Smooth muscle cell (in vitro differentiated cells): ENCODE measurements at regions not wholly inside any gene's neighbourhood (a gene's known extent, or its start where the extent isn't known, plus 50 kb on each side); places are given as distances from the start of the nearest gene placed in this dataset.

ENCODE experiments used
- DNase-seq: peaks from one replicate; lab custom pipeline; 2025; ENCODE audit not compliant: unreplicated experiment; lab: John Stamatoyannopoulos, UW
- H2AFZ ChIP-seq: fragments of 200-600 bp; sonication (generic); 2 replicates; pipeline ENCODE4 v1.6.0; 2016; ENCODE audit warnings: antibody characterized with exemption, low read depth, mild to moderate bottlenecking
- H3F3A ChIP-seq: fragments of 200-600 bp; sonication (generic); 2 replicates; pipeline ENCODE4 v1.6.0; 2017; ENCODE audit warnings: antibody characterized with exemption, low read depth
- H3K27ac ChIP-seq: fragments of 200-600 bp; sonication (generic); 2 replicates; pipeline ENCODE4 v1.5.1; 2016; ENCODE audit warnings: low read depth, mild to moderate bottlenecking
- H3K27me3 ChIP-seq: fragments of 200-600 bp; sonication (generic); 2 replicates; pipeline ENCODE4 v1.6.1; 2016; ENCODE audit warnings: low read depth, mild to moderate bottlenecking
- H3K36me3 ChIP-seq: fragments of 200-600 bp; sonication (generic); 2 replicates; pipeline ENCODE4 v1.5.1; 2016; ENCODE audit warnings: low read depth
- H3K4me1 ChIP-seq: fragments of 200-600 bp; sonication (generic); 2 replicates; pipeline ENCODE4 v1.5.1; 2016; ENCODE audit warnings: low read depth
- H3K4me2 ChIP-seq: fragments of 200-600 bp; sonication (generic); 2 replicates; pipeline ENCODE4 v1.6.0; 2016; ENCODE audit warnings: mild to moderate bottlenecking
- H3K4me3 ChIP-seq: fragments of 200-600 bp; sonication (generic); 2 replicates; pipeline ENCODE4 v1.5.1; 2016; ENCODE audit warnings: mild to moderate bottlenecking
- H3K79me2 ChIP-seq: fragments of 200-600 bp; sonication (generic); 2 replicates; pipeline ENCODE4 v1.6.0; 2016; ENCODE audit warnings: low read depth, mild to moderate bottlenecking
- H3K9ac ChIP-seq: fragments of 200-600 bp; sonication (generic); 2 replicates; pipeline ENCODE4 v1.6.0; 2016; ENCODE audit warnings: low read depth
- H3K9me3 ChIP-seq: fragments of 200-600 bp; sonication (generic); replicated peaks from 2 replicates; pipeline ENCODE4 v1.5.1; 2016; ENCODE audit warnings: low read depth
- H4K20me1 ChIP-seq: fragments of 200-600 bp; sonication (generic); 2 replicates; pipeline ENCODE4 v1.6.0; 2016; ENCODE audit warnings: low read depth
- WGBS: methylation state at CpG from one replicate; pipeline ENCODE4 v1.1.7; 2016; ENCODE audit warnings: low lambda C conversion rate; 5-methylcytosine and 5-hydroxymethylcytosine counted together
- TF ChIP-seq, protein P1 (sequence below): fragments of 200-600 bp; sonication (generic); IDR thresholded peaks from 2 replicates; pipeline ENCODE4 v1.5.1; 2017; ENCODE audit warnings: borderline replicate concordance, mild to moderate bottlenecking, antibody characterized with exemption; ENCODE audit not compliant: insufficient read depth, poor library complexity, severe bottlenecking

DNA sequence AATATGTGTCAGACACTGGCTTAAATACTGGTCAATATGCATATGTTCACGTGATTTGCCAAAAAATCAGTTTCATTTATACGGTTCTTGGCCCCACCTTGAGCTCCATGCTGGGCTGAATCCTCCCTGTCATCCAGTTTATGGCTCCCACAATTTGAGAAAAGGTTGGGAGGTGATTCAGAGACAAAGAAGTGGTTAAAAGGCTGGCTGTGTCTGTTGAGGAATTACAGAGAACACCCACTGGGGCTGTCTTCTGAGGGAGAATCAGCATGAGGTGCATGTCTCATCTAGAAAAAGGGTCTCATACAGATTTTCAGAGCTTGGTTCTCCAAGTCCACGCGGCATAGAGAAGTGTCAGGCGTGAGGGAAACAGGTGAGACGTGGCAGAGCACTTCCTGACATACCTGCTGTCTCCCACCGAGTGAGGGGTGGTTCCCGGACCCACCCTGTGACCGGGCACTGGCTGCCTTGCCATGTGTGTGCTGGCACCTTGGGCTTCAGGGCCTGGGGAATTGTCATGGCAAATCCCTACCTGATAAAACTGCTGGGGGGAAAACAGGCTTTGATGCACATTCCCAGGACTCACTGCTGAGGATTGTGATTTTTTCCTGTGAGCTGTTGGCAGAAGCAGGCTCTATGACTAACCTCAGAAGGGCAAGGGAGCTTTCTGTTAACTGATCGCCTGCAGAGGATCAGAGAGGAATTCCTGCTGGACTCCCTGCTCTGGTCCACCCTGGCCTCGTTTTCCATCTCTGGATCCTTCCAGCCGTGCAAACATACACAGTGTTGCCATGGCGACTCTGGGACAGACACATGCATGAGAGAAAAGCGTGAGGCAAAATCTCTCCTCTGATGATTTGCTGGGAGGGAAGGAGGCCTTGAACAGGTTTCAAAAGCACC is 223.6 kb downstream of the ADAMTS15 start:
- WGBS = 55% methylated on average over 14 of the region's 14 CpGs
- H3K9ac ChIP-seq = peak overlapping the region; percentile 61

DNA sequence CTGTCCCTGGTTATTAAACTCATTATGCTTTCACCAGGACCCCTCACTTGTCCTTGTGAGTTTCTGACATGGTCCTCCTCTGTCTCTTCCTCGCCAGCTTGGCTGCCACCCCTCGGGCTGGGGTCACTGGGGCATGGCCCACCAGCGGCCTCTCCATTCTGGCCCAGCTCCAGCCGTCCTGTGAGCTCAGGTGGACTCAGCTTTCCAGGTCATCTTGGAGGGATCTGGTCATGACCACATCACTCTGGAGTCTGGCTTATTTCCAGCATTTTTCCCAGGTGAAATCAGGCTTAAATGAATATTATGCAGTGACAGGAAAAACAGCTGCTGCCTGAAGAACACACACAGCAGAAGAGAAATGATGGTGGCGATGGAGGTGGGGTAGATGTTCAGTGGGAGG is 224.5 kb downstream of the ADAMTS15 start:
- Histone ChIP-seq H3K36me3 (no peaks in the 10 kb centered on the region), H3K79me2 (no peaks in the 10 kb centered on the region), H3K27ac (peak overlapping the region; percentile 45), H3K9me3 (no peaks in the 10 kb centered on the region), H3K4me2 (no peak overlapping the region), H3K9ac (peak overlapping the region; percentile 16), H3K4me1 (peaks cover 14% of the 10 kb centered on the region), H3F3A (no peaks in the 10 kb centered on the region), H2AFZ (no peak overlapping the region), H4K20me1 (no peaks in the 10 kb centered on the region), H3K4me3 (no peak overlapping the region), H3K27me3 (no peaks in the 10 kb centered on the region)
- no peak for DNase-seq
- 90% methylated on average over 5 of the region's 5 CpGs for WGBS
- TF ChIP-seq, protein P1, sequence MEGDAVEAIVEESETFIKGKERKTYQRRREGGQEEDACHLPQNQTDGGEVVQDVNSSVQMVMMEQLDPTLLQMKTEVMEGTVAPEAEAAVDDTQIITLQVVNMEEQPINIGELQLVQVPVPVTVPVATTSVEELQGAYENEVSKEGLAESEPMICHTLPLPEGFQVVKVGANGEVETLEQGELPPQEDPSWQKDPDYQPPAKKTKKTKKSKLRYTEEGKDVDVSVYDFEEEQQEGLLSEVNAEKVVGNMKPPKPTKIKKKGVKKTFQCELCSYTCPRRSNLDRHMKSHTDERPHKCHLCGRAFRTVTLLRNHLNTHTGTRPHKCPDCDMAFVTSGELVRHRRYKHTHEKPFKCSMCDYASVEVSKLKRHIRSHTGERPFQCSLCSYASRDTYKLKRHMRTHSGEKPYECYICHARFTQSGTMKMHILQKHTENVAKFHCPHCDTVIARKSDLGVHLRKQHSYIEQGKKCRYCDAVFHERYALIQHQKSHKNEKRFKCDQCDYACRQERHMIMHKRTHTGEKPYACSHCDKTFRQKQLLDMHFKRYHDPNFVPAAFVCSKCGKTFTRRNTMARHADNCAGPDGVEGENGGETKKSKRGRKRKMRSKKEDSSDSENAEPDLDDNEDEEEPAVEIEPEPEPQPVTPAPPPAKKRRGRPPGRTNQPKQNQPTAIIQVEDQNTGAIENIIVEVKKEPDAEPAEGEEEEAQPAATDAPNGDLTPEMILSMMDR = no peak

More for the DNA sequence above, 223.6 kb downstream of the ADAMTS15 start:
- H3F3A ChIP-seq = no peaks in the 10 kb centered on the region
- TF ChIP-seq, protein P1 = no peak
- H3K36me3 ChIP-seq = no peaks in the 10 kb centered on the region
- no peak overlapping the region for H2AFZ ChIP-seq
- peak; percentile 45 for DNase-seq
- H3K9me3 ChIP-seq = no peaks in the 10 kb centered on the region
- no peaks in the 10 kb centered on the region for H4K20me1 ChIP-seq
- H3K27me3 ChIP-seq = no peaks in the 10 kb centered on the region
- no peak overlapping the region for H3K4me3 ChIP-seq
- peak overlapping the region; percentile 8 for H3K4me2 ChIP-seq
- no peaks in the 10 kb centered on the region for H3K79me2 ChIP-seq
- peak overlapping the region; percentile 76 for H3K27ac ChIP-seq
- H3K4me1 ChIP-seq = peaks cover 8% of the 10 kb centered on the region

GRCh38 chr11:130673698-130674097 is 225.3 kb downstream of the ADAMTS15 start:
- Histone ChIP-seq H3K27ac (no peak overlapping the region), H3K9me3 (peaks cover 4% of the 10 kb centered on the region), H3K4me3 (no peak overlapping the region), H3K27me3 (no peaks in the 10 kb centered on the region), H3K4me1 (peaks cover 14% of the 10 kb centered on the region), H3K9ac (no peak overlapping the region), H4K20me1 (no peaks in the 10 kb centered on the region), H3F3A (no peaks in the 10 kb centered on the region), H3K36me3 (no peaks in the 10 kb centered on the region), H2AFZ (no peak overlapping the region), H3K4me2 (no peak overlapping the region), H3K79me2 (no peaks in the 10 kb centered on the region)
- TF ChIP-seq, protein P1 = no peak
- no peak for DNase-seq
- WGBS = 85% methylated on average over 2 of the region's 2 CpGs
